HG02884 (cell line): ENCODE measurements at regions not wholly inside any gene's neighbourhood (a gene's known extent, or its start where the extent isn't known, plus 50 kb on each side); places are given as distances from the start of the nearest gene placed in this dataset.
A peak's percentile ranks its signal among the peaks of the same experiment; 100 is the strongest.

ENCODE experiments used
- ATAC-seq: cut with Tn5 transposase; IDR thresholded peaks from one replicate; pipeline ENCODE4 v1.9.1; 2021; ENCODE audit warnings: mild to moderate bottlenecking, moderate library complexity; ENCODE audit not compliant: unreplicated experiment

- ATAC-seq = no peak
Observed at GRCh38 chr10:113357681-113358300, 195.1 kb upstream of the HABP2 start.

GRCh38 chr10:113359655-113360054 lies 193.2 kb upstream of the HABP2 start:
- no peak for ATAC-seq

- no peak for ATAC-seq
Observed at GRCh38 chr10:113360870-113361269, 192.0 kb upstream of the HABP2 start.

DNA sequence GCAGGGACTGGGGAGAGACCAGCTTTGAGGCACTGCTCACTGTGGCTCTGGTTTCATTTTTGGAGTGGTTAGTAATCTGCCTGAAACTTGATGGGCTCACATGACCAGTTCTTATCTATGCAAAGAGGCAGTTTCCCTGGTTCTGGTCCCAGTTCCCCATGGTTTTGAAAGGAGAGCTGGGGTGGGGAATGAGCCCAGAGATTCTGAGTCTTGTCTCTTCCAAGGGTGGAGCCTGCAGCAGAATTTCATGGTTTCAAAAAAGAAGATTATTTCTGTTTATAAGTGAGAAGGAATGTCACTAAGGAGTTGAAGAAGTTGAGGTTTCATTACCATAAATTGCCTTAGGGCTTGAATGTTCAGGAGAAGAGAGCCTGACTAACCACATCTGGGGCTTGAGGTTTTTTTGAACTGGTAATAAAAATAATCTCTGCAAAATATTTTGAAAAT lies 190.2 kb upstream of the HABP2 start:
- ATAC-seq = no peak

DNA sequence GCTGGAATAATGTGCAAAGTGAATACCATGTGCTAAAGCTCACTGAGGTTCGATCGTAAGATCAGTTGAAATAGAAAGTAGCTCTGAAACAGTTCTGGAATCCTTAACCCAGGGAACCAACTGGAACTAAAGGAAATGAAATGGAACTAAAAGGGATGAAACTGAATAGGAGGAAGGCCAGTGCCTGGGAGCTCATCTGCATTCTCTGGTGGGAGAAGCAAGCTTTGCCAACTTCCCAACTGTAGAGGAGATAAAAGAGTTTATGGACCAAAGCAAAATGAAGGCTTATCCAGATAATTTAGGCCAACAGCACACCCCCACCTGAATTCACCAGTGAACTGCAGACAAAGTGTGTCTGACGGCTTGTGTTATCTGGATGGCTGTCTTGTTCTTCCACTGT lies 188.6 kb upstream of the HABP2 start:
- no peak for ATAC-seq

DNA sequence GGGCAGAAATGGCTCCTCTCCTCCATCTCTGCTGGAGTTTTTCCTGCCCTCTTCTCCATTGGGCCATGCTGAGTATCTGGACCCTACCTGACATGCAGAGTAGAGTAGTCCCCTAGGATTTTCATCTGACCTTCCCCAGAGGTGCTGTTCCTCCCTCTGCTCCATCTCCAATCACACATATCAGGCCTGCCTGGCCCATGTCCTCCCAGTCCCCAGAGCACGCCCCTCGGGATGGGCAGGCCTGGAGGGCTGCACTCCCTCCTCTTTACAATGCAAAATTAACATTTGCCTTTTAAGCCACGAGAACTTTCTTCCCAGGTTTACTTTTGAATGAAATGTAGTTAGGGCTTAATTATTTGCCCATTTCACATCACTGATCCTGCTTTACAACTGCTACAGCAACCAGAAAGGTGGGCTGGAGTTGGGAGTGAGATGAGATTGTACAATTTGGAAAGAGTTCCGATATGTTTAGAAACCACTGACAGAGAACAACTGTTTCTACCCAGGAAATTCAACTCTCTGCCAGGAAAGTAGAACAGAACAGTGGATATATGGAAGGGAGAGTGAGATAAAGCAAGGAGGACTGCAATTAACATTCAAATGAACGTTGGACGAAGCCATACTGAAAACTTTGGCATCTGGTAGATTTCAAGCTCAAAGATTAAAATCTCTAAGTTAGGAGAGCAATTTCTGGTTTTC lies 184.0 kb upstream of the HABP2 start:
- ATAC-seq = no peak

- ATAC-seq = no peak
Observed at GRCh38 chr10:113369365-113369694, 183.5 kb upstream of the HABP2 start.

GRCh38 chr10:113376428-113376827 lies 176.4 kb upstream of the HABP2 start:
- ATAC-seq = no peak

- no peak for ATAC-seq
Observed at GRCh38 chr10:113379091-113379490, 173.8 kb upstream of the HABP2 start.

- ATAC-seq = no peak
Observed at GRCh38 chr10:113381416-113381815, 171.4 kb upstream of the HABP2 start.

DNA sequence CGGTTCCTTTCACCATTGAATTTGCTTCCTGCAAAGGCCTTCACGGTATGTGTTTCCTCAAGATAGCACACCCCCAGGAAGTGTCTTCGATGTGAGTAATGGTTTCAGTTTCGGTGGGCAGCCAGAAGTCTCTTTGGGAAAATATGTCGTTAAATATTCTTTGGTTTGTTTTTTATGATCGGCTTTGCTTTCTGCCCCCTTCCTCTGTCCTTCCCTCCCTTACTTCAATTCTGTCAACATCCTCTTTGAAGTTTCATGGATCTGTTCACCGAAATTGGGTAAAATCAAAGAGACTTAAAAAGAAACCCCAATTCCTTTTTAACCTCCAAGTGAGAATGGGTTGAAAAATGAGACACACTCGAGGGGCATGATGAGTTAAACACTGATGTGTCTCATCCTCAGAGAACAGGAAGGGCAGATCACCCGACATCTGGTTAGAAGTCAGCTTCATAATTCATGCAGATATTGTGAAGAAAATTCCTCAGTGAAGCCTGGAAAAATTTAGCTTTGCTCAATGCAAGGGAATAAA lies 170.8 kb upstream of the HABP2 start:
- no peak for ATAC-seq

GRCh38 chr10:113382691-113383090 lies 170.2 kb upstream of the HABP2 start:
- ATAC-seq = no peak

GRCh38 chr10:113384181-113384580 lies 168.7 kb upstream of the HABP2 start:
- ATAC-seq = no peak

DNA sequence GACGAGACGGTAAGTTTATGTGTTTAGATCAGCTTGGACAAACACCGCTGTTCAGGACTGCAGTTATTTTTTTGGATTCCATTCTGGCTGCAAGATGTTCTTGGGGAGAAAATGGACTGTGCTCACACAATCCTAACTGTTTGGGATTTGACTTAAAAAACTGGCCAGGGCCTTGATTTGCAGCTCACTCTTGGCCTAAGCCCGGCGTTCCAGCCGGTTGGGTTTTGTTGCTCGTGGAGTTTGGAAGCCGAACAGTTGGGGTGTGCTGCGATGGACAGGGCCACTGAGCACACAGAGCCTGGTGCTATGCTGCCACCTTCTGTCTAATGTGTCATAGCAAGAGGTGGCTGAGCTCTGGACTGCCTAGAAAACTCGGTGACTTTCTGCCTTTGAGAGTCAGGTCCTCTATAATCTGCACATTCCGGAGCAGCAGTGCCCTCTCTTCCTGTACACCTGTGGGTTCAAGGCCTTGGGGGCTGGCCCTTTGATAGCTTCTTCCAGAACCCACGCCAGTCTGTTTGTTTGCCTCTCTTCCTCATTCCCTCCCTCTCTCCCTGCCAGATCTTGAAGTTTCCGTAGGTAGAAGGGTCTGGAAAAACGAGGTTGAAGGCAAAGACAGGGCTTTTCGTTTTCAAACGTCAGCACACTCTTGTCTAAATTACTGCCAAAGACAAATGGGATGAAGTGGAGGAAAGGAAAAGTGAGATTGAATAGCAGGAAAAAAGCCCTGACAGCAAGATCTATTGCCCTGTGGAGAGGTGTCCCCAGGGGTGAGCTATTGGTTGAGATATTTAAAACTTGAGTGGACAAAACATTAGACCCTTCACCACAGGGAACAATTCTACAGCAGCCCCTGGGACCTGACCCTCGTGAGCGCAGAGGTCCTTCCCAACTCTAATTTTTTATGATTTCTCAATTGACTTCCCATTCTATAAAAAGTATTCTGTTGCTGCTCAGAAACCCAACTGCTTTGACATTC lies 167.5 kb upstream of the HABP2 start:
- peak; percentile 89 for ATAC-seq

- no peak for ATAC-seq
Observed at GRCh38 chr10:113386005-113386404, 166.8 kb upstream of the HABP2 start.

- ATAC-seq = no peak
Observed at GRCh38 chr10:113389969-113390368, 162.9 kb upstream of the HABP2 start.

DNA sequence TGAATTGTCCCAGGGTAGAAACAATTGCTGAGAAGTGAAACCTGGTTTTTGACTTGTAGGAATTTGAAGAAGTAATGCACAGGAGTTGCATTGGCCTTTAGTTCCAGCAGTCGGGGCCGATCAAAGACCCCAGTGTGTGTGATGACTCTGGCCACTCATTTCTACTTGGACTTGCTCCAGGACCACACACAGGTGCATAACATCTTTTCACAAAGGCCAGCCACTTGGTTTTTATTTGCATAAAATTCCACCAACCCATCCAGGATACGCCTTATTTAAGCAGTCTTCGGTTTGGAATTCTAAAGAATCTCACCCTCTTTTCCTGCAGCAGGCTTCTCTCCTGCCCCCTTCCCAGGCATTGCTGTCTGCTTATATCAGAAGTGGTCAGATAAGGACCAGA lies 162.0 kb upstream of the HABP2 start:
- ATAC-seq = no peak

DNA sequence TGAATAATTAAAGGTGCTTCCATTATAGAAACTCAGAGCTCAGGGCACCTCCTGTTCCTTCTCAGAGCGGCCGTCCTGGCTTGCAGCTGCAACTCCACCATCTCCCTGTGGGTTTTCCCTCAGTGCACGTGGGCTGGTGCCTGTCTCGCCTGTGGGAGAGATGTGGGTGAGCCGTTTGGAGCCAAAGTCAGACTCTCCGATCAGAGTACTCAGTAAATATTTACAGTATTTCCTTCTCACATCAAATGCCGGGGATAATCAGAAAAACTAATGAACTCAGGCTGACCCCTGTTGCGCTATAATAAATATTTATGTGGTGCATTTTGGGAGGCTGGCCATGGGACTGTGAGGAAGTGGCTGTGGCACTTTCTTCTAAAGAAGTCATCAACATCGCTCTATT lies 155.8 kb upstream of the HABP2 start:
- no peak for ATAC-seq

DNA sequence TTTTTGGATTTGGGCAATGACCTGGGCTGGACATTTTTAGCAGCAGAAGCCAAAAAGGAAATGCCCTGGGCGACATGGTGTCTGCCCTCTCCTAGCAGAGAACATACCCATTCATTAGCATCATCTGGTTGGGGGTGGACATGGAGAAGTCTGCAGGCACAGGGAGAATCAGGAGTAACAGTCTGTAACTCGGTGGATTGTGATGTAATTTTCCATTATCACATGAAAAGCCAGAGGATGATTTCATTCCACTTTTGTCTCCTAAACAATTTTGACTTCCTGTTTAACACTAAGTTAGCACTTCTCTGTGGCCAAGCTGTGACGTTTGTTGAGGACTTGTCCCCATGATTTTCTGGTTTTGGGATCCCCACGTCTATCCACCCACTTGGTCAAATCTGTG lies 153.8 kb upstream of the HABP2 start:
- no peak for ATAC-seq

- ATAC-seq = no peak
Observed at GRCh38 chr10:113402602-113403001, 150.3 kb upstream of the HABP2 start.

- no peak for ATAC-seq
Observed at GRCh38 chr10:113407218-113407617, 145.6 kb upstream of the HABP2 start.
